HUES48 (cell line): ENCODE measurements at regions not wholly inside any gene's neighbourhood (a gene's known extent, or its start where the extent isn't known, plus 50 kb on each side); places are given as distances from the start of the nearest gene placed in this dataset.
"Not testable (repeated sequence)": the region's sequence is repeated elsewhere in the genome, so short reads cannot be mapped to it uniquely, and the experiment has no call there.

Source experiments
- H3K27ac ChIP-seq: one replicate; pipeline ENCODE4 v1.7.0; 2013; ENCODE audit warnings: low read depth, low read length, inconsistent platforms
- H3K27me3 ChIP-seq: 2 replicates; pipeline ENCODE4 v1.6.1; 2013; ENCODE audit warnings: mild to moderate bottlenecking, low read length; ENCODE audit not compliant: control insufficient read depth, insufficient read depth
- H3K36me3 ChIP-seq: 2 replicates; pipeline ENCODE4 v1.6.1; 2013; ENCODE audit warnings: low read length; ENCODE audit not compliant: control insufficient read depth, insufficient read depth
- H3K4me1 ChIP-seq: 2 replicates; pipeline ENCODE4 v1.6.1; 2013; ENCODE audit warnings: mild to moderate bottlenecking, low read length; ENCODE audit not compliant: control insufficient read depth, insufficient read depth
- H3K4me3 ChIP-seq: 2 replicates; pipeline ENCODE4 v1.5.1; 2013; ENCODE audit warnings: mild to moderate bottlenecking, low read depth, low read length
- H3K9ac ChIP-seq: 2 replicates; pipeline ENCODE4 v1.6.1; 2013; ENCODE audit warnings: mild to moderate bottlenecking, low read depth, low read length, moderate library complexity
- H3K9me3 ChIP-seq: 2 replicates; pipeline ENCODE4 v1.6.1; 2013; ENCODE audit warnings: low read length; ENCODE audit not compliant: control insufficient read depth, insufficient read depth

DNA sequence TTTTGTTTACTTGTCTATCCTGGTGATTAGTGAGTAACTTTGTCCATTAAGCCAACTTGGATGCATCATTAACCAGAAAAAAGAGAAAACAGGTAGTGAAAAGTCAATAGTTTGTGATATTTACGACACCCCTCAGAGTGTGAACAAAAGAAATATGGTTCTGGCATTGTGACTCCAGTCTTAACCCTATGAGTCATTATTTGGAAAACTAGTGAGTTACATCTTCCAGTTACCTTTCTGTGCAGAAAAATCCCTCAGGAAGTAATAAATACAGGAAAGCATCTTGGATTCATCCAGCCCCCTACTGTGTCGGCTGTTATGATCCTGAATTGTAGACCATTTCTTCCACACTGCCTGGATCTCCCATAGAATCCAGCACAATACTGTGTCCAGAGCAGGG is 379.1 kb downstream of the GALC start:
- no peaks in the 10 kb centered on the region for H3K27me3 ChIP-seq
- H3K36me3 ChIP-seq: no peaks in the 10 kb centered on the region
- no peaks in the 10 kb centered on the region for H3K4me1 ChIP-seq
- peaks cover 3% of the 10 kb centered on the region; the same call in 1 of the 2 replicates for H3K9me3 ChIP-seq
- no peak overlapping the region for H3K9ac ChIP-seq
- no peak overlapping the region for H3K4me3 ChIP-seq
- H3K27ac ChIP-seq: no peak overlapping the region

DNA sequence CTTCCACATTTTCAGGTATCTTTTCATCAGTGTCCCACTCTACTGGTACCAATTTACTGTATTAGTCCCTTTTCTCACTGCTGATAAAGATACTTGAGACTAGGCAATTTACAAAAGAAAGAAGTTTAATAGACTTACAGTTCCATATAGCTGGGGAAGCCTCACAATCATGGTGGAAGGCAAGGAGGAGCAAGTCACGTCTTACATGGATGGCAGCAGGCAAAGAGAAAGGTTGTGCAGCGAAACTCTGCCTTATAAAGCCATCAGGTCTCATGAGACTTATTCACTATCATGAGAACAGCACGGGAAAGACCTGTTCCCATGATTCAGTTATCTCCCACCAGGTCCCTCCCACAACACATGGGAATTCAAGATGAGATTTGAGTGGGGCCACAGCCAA is 385.9 kb downstream of the GALC start:
- not testable (repeated sequence) for H3K4me3 ChIP-seq, H3K9ac ChIP-seq, H3K27ac ChIP-seq, H3K36me3 ChIP-seq, H3K4me1 ChIP-seq, H3K27me3 ChIP-seq
- peaks cover 26% of the 10 kb centered on the region for H3K9me3 ChIP-seq

DNA sequence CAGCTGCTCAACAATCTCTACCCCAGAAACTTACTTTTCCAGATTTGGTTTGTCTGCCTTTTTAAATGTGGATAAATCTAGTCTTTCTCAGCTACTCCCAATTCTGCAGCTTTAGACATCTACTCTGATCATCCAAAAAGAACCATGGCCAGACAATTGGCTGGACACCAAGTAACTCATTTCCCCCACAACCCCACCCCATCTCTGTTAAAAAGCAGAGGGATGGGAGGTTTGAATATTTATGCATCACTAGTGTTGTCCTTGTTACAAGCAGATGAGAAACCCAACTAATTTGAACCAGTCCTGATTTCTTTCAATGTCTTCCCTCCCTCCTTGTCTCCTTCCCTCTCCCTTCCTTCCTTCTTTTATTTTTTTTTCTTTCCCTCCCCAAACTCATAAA is 391.9 kb downstream of the GALC start:
- no peak overlapping the region for H3K4me3 ChIP-seq
- peaks cover 13% of the 10 kb centered on the region for H3K9me3 ChIP-seq
- no peaks in the 10 kb centered on the region for H3K4me1 ChIP-seq
- H3K27ac ChIP-seq: no peak overlapping the region
- H3K27me3 ChIP-seq: no peaks in the 10 kb centered on the region
- H3K9ac ChIP-seq: no peak overlapping the region
- H3K36me3 ChIP-seq: no peaks in the 10 kb centered on the region

DNA sequence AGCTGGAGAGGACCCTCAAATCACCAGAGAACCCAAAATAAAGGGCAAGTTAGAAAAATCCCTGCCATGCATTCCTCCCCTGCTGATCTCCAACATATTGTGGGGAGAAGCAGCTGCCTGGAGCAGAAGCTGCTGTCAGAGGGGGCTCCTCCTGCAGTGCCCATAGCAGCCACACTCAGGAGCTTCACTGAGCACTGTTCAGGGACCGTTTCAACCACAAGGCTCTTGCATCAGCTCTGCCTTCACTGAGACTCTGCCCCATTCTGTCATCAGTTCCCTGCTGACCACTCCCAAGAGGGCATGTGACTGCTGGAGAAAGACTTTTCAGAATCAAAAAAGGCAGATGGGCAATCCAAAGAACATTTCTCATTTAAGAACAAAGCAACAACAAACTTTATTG is 392.7 kb downstream of the GALC start:
- Histone ChIP-seq H3K9me3 (peaks cover 5% of the 10 kb centered on the region; the same call in 1 of the 2 replicates), H3K4me3 (no peak overlapping the region), H3K36me3 (no peaks in the 10 kb centered on the region), H3K27ac (no peak overlapping the region), H3K4me1 (no peaks in the 10 kb centered on the region), H3K27me3 (no peaks in the 10 kb centered on the region), H3K9ac (no peak overlapping the region)

DNA sequence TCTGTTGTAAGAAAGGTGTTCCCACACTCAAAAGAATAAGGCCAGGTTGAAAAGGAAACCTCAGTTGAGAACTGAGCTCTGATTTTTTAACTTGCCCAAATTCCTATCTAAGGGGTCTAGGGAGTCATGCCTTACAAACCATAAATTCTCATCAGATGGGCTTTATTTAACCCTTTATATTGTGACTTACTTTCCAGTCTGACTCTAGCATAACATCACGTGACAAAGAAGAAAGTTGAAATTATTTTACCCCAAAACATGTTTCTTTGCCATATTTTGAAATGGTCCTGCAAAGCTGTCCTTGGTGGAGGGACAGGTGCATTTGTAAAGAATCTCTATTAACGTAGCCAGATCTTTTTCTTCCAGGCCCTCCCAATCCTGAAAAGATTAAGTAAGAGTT is 411.7 kb downstream of the GALC start:
- H3K27me3 ChIP-seq: no peaks in the 10 kb centered on the region
- no peak overlapping the region for H3K9ac ChIP-seq
- H3K4me3 ChIP-seq: no peak overlapping the region
- no peaks in the 10 kb centered on the region for H3K4me1 ChIP-seq
- no peak overlapping the region for H3K27ac ChIP-seq
- no peaks in the 10 kb centered on the region for H3K9me3 ChIP-seq
- no peaks in the 10 kb centered on the region for H3K36me3 ChIP-seq

DNA sequence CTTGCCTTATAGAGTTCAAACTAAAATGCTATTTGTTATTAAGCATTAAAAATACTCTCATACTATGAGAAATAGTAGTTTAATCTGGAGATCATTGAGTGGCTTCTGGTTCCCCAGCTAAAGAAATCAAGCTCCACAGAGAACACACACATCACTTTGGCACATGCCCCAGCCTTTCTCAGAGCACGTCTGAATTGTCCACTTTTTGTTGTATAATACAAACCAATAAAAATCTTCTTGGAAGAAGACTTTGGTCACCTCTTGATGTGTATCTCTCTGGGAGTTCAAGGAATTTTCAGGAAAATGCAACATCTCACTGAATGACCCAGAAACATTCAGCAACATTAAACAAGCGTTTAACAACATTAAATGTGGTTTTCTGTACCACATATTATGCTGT is 413.9 kb downstream of the GALC start:
- no peak overlapping the region for H3K4me3 ChIP-seq
- no peak overlapping the region for H3K27ac ChIP-seq
- no peaks in the 10 kb centered on the region for H3K4me1 ChIP-seq
- no peaks in the 10 kb centered on the region for H3K36me3 ChIP-seq
- H3K27me3 ChIP-seq: no peaks in the 10 kb centered on the region
- H3K9ac ChIP-seq: no peak overlapping the region
- H3K9me3 ChIP-seq: no peaks in the 10 kb centered on the region

DNA sequence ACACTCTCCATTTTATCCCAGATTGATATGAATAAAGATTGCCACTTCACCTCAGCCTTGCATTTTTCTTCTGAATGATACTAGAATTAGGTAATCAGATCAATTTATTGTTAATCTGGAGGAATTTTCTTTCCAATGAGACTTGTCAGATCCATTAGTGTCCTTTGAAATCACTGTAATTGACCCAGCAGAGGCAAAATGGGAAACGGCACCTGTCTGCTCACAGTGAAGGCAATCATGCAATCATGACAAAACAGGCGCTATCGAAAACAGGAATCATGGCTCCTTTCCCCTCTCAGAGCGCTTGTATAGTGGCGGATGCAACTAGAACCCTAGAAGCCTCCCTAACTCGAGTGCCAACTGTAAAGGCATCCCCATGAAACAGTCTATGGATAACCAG is 417.6 kb downstream of the GALC start:
- Histone ChIP-seq H3K36me3 (no peaks in the 10 kb centered on the region), H3K4me1 (no peaks in the 10 kb centered on the region), H3K9me3 (no peaks in the 10 kb centered on the region), H3K27me3 (no peaks in the 10 kb centered on the region), H3K27ac (no peak overlapping the region), H3K4me3 (no peak overlapping the region), H3K9ac (no peak overlapping the region)

DNA sequence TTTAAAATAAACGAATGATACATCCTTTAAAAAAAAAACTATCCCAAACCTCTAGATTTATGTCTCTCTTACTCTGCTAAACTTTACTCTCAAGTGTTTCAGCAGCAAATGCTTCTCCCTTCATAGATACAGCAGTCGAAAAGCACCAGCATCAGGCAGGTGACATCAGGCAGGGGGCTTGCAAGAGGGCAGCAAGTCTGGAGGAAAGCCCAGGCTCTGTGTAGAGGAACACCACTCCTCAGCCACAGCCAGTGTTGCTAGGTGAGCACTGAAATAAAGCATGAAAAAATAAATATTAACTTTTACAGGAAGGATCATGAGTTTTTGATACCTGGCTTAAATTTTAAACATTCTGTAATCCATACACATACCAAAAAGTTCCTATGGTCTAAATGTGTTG is 419.4 kb downstream of the GALC start:
- H3K9me3 ChIP-seq: no peaks in the 10 kb centered on the region
- no peak overlapping the region for H3K4me3 ChIP-seq

DNA sequence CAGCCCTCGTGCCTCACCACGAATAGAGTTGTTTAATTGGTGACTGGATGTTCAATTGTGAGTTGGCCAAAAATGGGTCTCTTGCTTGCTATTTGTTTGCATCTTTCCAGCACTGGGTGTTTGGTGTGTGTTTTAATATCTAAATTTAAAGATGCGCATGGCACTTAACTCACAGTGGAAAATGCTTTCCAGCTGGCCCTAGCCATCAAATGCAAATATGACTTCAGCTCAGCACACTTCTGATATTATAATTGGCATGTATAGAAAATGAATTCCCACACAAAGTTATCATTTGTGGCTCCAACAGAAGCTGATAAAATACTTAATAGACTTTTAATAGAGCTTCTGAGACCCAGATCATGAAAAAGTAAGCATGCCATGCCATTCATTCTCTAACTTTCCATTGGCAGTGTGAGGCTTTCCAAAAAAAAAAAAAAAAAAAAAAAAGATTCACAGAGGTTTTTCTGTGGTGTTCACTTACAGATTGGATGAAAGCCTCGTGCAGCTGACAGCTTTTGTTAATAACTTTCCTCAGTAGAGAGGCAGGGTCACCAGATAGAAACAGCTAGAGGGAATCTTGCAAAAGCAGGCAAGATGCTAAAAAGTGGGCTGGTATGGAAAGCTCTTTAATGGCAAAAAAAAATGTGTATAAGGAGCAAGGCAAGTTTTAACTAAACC is 425.2 kb downstream of the GALC start:
- no peak overlapping the region for H3K4me3 ChIP-seq
- H3K9ac ChIP-seq: no peak overlapping the region
- 0 out of 2 replicates have a peak, but pooled peaks cover 4% of the 10 kb centered on the region for H3K9me3 ChIP-seq
- no peaks in the 10 kb centered on the region for H3K36me3 ChIP-seq
- H3K27me3 ChIP-seq: no peaks in the 10 kb centered on the region
- peak overlapping the region; percentile 22 for H3K27ac ChIP-seq
- H3K4me1 ChIP-seq: peaks cover 3% of the 10 kb centered on the region; the same call in 1 of the 2 replicates

More for the DNA sequence above, 419.4 kb downstream of the GALC start:
- no peaks in the 10 kb centered on the region for H3K36me3 ChIP-seq
- H3K9ac ChIP-seq: no peak overlapping the region
- H3K27me3 ChIP-seq: no peaks in the 10 kb centered on the region
- H3K27ac ChIP-seq: no peak overlapping the region
- H3K4me1 ChIP-seq: no peaks in the 10 kb centered on the region

DNA sequence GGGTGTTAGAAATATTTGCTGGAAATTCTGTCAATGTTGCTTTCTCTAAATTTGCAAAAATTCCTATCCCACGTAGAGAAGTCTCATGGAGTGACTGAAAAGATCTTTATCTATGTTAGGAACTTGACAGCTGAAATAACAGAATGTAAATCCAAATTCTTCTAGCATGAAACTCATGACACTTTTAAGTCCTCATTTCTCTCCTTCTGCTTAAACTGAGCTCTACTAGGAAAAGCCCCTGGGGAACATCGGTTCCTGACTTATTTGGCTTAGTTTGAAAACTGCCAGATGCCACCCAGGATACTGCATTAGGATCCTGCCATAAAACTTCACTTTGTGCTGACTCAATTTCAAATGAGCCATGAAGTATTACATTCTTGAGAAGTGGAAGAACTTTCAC is 426.0 kb downstream of the GALC start:
- no peak overlapping the region for H3K9ac ChIP-seq
- H3K9me3 ChIP-seq: peaks cover 4% of the 10 kb centered on the region; the same call in 1 of the 2 replicates
- H3K27ac ChIP-seq: peak overlapping the region; percentile 52
- no peak overlapping the region for H3K4me3 ChIP-seq
- no peaks in the 10 kb centered on the region for H3K27me3 ChIP-seq
- H3K4me1 ChIP-seq: peaks cover 3% of the 10 kb centered on the region; the same call in 1 of the 2 replicates
- H3K36me3 ChIP-seq: no peaks in the 10 kb centered on the region

DNA sequence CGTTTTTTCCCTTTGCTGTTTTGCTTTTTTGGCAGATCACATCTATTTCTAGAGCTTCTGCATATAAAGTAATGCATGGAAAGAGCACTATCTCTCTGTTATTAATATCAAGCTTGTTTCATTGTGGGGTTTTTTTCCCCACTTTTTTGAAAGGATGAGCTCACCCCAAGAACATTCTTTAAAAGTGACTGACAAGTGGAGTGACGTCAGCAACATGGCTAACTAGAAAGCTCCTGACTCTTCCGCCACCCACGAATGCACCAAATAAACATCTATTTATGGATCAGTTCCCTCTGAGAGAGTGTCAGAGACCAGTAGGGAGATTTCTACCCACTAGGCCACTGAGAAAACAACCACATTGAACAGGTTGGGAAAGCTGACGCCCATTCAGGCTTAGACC is 445.4 kb downstream of the GALC start:
- H3K9ac ChIP-seq: no peak overlapping the region
- H3K27ac ChIP-seq: no peak overlapping the region
- H3K4me1 ChIP-seq: no peaks in the 10 kb centered on the region
- no peak overlapping the region for H3K4me3 ChIP-seq
- no peaks in the 10 kb centered on the region for H3K36me3 ChIP-seq
- H3K9me3 ChIP-seq: peaks cover 12% of the 10 kb centered on the region
- H3K27me3 ChIP-seq: no peaks in the 10 kb centered on the region
